ENCODE measurements at regions not wholly inside any gene's neighbourhood (a gene's known extent, or its start where the extent isn't known, plus 50 kb on each side); places are given as distances from the start of the nearest gene placed in this dataset.
"Not testable (repeated sequence)": the region's sequence is repeated elsewhere in the genome, so short reads cannot be mapped to it uniquely, and the experiment has no call there.

- not testable (repeated sequence) for TF ChIP-seq POLR2A, CTCF (IDR thresholded peaks at IDR 0.05)
These were observed 1112.9 kb upstream of the TENM3 start for GRCh38 chr4:181130317-181130716.

Data from heart left ventricle (tissue), 13 donors.